HepG2 (cell line): ENCODE measurements at regions not wholly inside any gene's neighbourhood (a gene's known extent, or its start where the extent isn't known, plus 50 kb on each side); places are given as distances from the start of the nearest gene placed in this dataset.

Source experiments
- ATAC-seq: fragments of 200-7000 bp; cut with Tn5 transposase; 3 replicates; pipeline ENCODE4 v1.9.1; 2020; ENCODE audit warnings: mild to moderate bottlenecking, moderate library complexity
- BruUV-seq: library from RNA; stranded (reverse); fragments of 400-500 nt; replicated peaks from 2 replicates; lab custom pipeline; 2021; lab: Mats Ljungman, UMichigan
- CTCF ChIA-PET: fragments of 300-600 bp; formaldehyde crosslinking; extraction: SDS; loops from one replicate; lab custom pipeline; 2021; ENCODE audit warnings: low total read pairs, inconsistent platforms, low intra/inter-chr PET ratio; lab: Yijun Ruan, JAX
- POLR2A ChIA-PET: fragments of 350-600 bp; sonication (Branson Sonifier 250); formaldehyde crosslinking; loops from one replicate; lab custom pipeline; 2020; ENCODE audit warnings: antibody characterized with exemption, inconsistent platforms; lab: Yijun Ruan, JAX
- DNase-seq: peaks from one replicate; pipeline ENCODE4 v3.0.0-alpha.2; 2015; ENCODE audit warnings: low spot score
- FAIRE-seq: peaks from 3 replicates; lab custom pipeline; 2011; peaks lifted over from hg19 to GRCh38; lab: Jason Lieb, UNC
- H2AFZ ChIP-seq: one replicate; pipeline ENCODE4 v1.6.1; 2011; ENCODE audit warnings: low read length, inconsistent platforms
- H3K27ac ChIP-seq: fragments of 300-600 bp; 3 replicates; pipeline ENCODE4 v1.8.0; 2011; ENCODE audit warnings: mixed run types, mild to moderate bottlenecking, mixed read lengths, low read length, inconsistent platforms; ENCODE audit not compliant: insufficient read depth; ENCODE audit errors: extremely low read length
- H3K27me3 ChIP-seq, 2 experiments: fragments of 200-600 bp in 1 of 2; 2 replicates in 1 of 2; 3 replicates in 1 of 2; pipeline versions ENCODE4 v1.6.0 to v1.8.0; 2011; ENCODE audit warnings: low read length in 2 of 2, mild to moderate bottlenecking in 2 of 2, moderate library complexity in 2 of 2, inconsistent platforms in 1 of 2; ENCODE audit not compliant: insufficient read depth in 2 of 2, control insufficient read depth in 1 of 2
- H3K36me3 ChIP-seq, 2 experiments: fragments of 200-600 bp in 1 of 2; replicated peaks in 1 of 2; 2 replicates in 1 of 2; 3 replicates in 1 of 2; pipeline versions ENCODE4 v1.5.1 to v1.8.0; 2011; ENCODE audit warnings: low read length in 2 of 2, inconsistent platforms in 1 of 2; ENCODE audit not compliant: insufficient read depth in 2 of 2, control insufficient read depth in 1 of 2
- H3K4me1 ChIP-seq: 2 replicates; pipeline ENCODE4 v1.5.1; 2012; ENCODE audit warnings: low read length, inconsistent platforms; ENCODE audit not compliant: insufficient read depth
- H3K4me2 ChIP-seq: 2 replicates; pipeline ENCODE4 v1.6.0; 2011; ENCODE audit warnings: low read depth, low read length, inconsistent platforms
- H3K4me3 ChIP-seq, 3 experiments: fragments of 200-600 bp in 1 of 3; sonication (generic), shearing (Covaris generic) in 1 of 3; replicated peaks in 1 of 3; 2 replicates each; pipeline ENCODE4 v1.5.1; 2011 to 2016; ENCODE audit warnings: low read length in 3 of 3, inconsistent platforms in 2 of 3, low read depth in 2 of 3, mild to moderate bottlenecking in 2 of 3, control low read depth in 1 of 3, mixed read lengths in 1 of 3; ENCODE audit not compliant: insufficient read depth in 1 of 3
- H3K79me2 ChIP-seq: one replicate; pipeline ENCODE4 v1.6.1; 2011; ENCODE audit warnings: low read length, inconsistent platforms; ENCODE audit not compliant: insufficient read depth
- H3K9ac ChIP-seq: 2 replicates; pipeline ENCODE4 v1.6.0; 2011; ENCODE audit warnings: mild to moderate bottlenecking, low read depth, low read length, inconsistent platforms; ENCODE audit not compliant: insufficient read depth
- H3K9me3 ChIP-seq: 2 replicates; pipeline ENCODE4 v1.5.1; 2012; ENCODE audit warnings: mild to moderate bottlenecking, low read length
- H4K20me1 ChIP-seq: 2 replicates; pipeline ENCODE4 v1.6.0; 2011; ENCODE audit warnings: inconsistent platforms, mild to moderate bottlenecking, low read length, moderate library complexity; ENCODE audit not compliant: insufficient read depth
- BRD4 ChIP-seq: sonication (generic); formaldehyde crosslinking; IDR thresholded peaks from 2 replicates; pipeline ENCODE4 v1.4.0; 2020; ENCODE audit warnings: missing genetic modification reagents
- MTA3 ChIP-seq: sonication (generic); formaldehyde crosslinking; IDR thresholded peaks from 2 replicates; pipeline ENCODE4 v1.4.0; 2020; ENCODE audit warnings: missing genetic modification reagents
- SCMH1 ChIP-seq: sonication (generic); formaldehyde crosslinking; IDR thresholded peaks from 2 replicates; pipeline ENCODE4 v1.9.0; 2021; ENCODE audit warnings: missing genetic modification reagents, mild to moderate bottlenecking, borderline replicate concordance
- ZBTB7A ChIP-seq: sonication (generic); formaldehyde crosslinking; IDR thresholded peaks from 2 replicates; pipeline ENCODE4 v1.8.0; 2022; ENCODE audit warnings: mild to moderate bottlenecking, missing genetic modification reagents
- ZFP62 ChIP-seq: sonication (generic); formaldehyde crosslinking; IDR thresholded peaks from 2 replicates; pipeline ENCODE4 v1.4.0; 2020; ENCODE audit warnings: missing genetic modification reagents
- ZNF121 ChIP-seq: sonication (generic); formaldehyde crosslinking; IDR thresholded peaks from 2 replicates; pipeline ENCODE4 v1.5.0; 2020; ENCODE audit warnings: mild to moderate bottlenecking, missing genetic modification reagents
- ZNF225 ChIP-seq: sonication (generic); formaldehyde crosslinking; IDR thresholded peaks from 2 replicates; pipeline ENCODE4 v1.4.0; 2020; ENCODE audit warnings: mild to moderate bottlenecking, missing genetic modification reagents
- ZNF484 ChIP-seq: sonication (generic); formaldehyde crosslinking; IDR thresholded peaks from 2 replicates; pipeline ENCODE4 v1.5.1; 2020; ENCODE audit warnings: mild to moderate bottlenecking, low read depth, missing genetic modification reagents, borderline replicate concordance
- ZNF570 ChIP-seq: sonication (generic); formaldehyde crosslinking; IDR thresholded peaks from 2 replicates; pipeline ENCODE4 v1.4.0; 2020; ENCODE audit warnings: mild to moderate bottlenecking, missing genetic modification reagents, borderline replicate concordance
- ZNF766 ChIP-seq: sonication (generic); formaldehyde crosslinking; IDR thresholded peaks from 2 replicates; pipeline ENCODE4 v1.5.0; 2020; ENCODE audit warnings: missing genetic modification reagents, borderline replicate concordance
- WGBS: methylation state at CpG from one replicate; pipeline ENCODE4 v1.1.6; 2017; ENCODE audit warnings: low lambda C conversion rate; 5-methylcytosine and 5-hydroxymethylcytosine counted together
- in situ Hi-C: cut with HindIII; loops from 2 replicates; pipeline ENCODE4 v1.10.0; 2017; ENCODE audit warnings: low pct_unique_long_range_greater_than_20kb; ENCODE audit not compliant: extremely low pct_ligation_motif_present
- intact Hi-C: fragments of 100-400 bp; cut with micrococcal nuclease; formaldehyde crosslinking; loops from one replicate; pipeline ENCODE4 v1.10.0; 2022; ENCODE audit not compliant: unreplicated experiment
- TF ChIP-seq, protein P1 (sequence below), 2 experiments: fragments of 450-650 bp in 1 of 2; sonication (generic) in 1 of 2; formaldehyde crosslinking; IDR thresholded peaks; 2 replicates each; pipeline versions ENCODE4 v1.5.0 to v1.8.0; 2020 to 2022; ENCODE audit warnings: mild to moderate bottlenecking in 1 of 2, missing genetic modification reagents in 1 of 2

GRCh38 chr19:30161021-30161655 is 211.0 kb upstream of the ZNF536 start:
- no peaks in the 10 kb centered on the region for H3K79me2 ChIP-seq
- H3K27me3 ChIP-seq: peaks cover 0 to 9% of the 10 kb centered on the region in 2 experiments; a peak in 3 of 5 replicates
- H3K4me3 ChIP-seq: no peak overlapping the region
- no peak overlapping the region for H2AFZ ChIP-seq
- POLR2A ChIA-PET: no interaction called here
- H3K9me3 ChIP-seq: no peaks in the 10 kb centered on the region
- WGBS: 18% methylated on average over 7 of the region's 7 CpGs
- CTCF ChIA-PET: no interaction called here
- intact Hi-C loops (no loop called here), in situ Hi-C loops (no loop called here)
- no peaks in the 10 kb centered on the region for H3K36me3 ChIP-seq
- DNase-seq (no peak), FAIRE-seq (no peak), ATAC-seq (no peak)
- H3K4me2 ChIP-seq: no peak overlapping the region
- no peak for TF ChIP-seq BRD4
- no peak for TF ChIP-seq SCMH1 (CRISPR knock-in tag)
- TF ChIP-seq MTA3: no peak
- TF ChIP-seq ZNF225: no peak
- no peak for TF ChIP-seq ZNF484 (CRISPR knock-in tag)
- TF ChIP-seq ZFP62 (CRISPR knock-in tag): no peak
- no peak for TF ChIP-seq ZNF766 (CRISPR knock-in tag)
- TF ChIP-seq ZBTB7A (CRISPR knock-in tag): no peak
- no peak for TF ChIP-seq ZNF121 (CRISPR knock-in tag)
- no peak for TF ChIP-seq ZNF570
- TF ChIP-seq, protein P1, sequence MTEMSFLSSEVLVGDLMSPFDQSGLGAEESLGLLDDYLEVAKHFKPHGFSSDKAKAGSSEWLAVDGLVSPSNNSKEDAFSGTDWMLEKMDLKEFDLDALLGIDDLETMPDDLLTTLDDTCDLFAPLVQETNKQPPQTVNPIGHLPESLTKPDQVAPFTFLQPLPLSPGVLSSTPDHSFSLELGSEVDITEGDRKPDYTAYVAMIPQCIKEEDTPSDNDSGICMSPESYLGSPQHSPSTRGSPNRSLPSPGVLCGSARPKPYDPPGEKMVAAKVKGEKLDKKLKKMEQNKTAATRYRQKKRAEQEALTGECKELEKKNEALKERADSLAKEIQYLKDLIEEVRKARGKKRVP (CRISPR knock-in tag; IDR thresholded peaks at IDR 0.05): no peak
- no peak overlapping the region for H3K9ac ChIP-seq
- H3K4me1 ChIP-seq: no peaks in the 10 kb centered on the region
- no peak overlapping the region for H3K27ac ChIP-seq
- H4K20me1 ChIP-seq: no peaks in the 10 kb centered on the region
- BruUV-seq: no TSS peak
